ENCODE measurements at regions not wholly inside any gene's neighbourhood (a gene's known extent, or its start where the extent isn't known, plus 50 kb on each side); places are given as distances from the start of the nearest gene placed in this dataset.

- no peak for DNase-seq
Observed at GRCh38 chrX:7789200-7789599, 53.8 kb upstream of the VCX start.

- no peak for DNase-seq
Observed at GRCh38 chrX:7788334-7788733, 54.6 kb upstream of the VCX start.

- DNase-seq = no peak
Observed at GRCh38 chrX:7787714-7788113, 55.3 kb upstream of the VCX start.

- DNase-seq = no peak
Observed at GRCh38 chrX:7784580-7784979, 58.4 kb upstream of the VCX start.

- no peak for DNase-seq
Observed at GRCh38 chrX:7779644-7780043, 63.3 kb upstream of the VCX start.

GRCh38 chrX:7775987-7776386, 67.0 kb upstream of the VCX start:
- DNase-seq = no peak

- no peak for DNase-seq
Observed at GRCh38 chrX:7771788-7772438, 71.1 kb upstream of the VCX start.

- DNase-seq = no peak
Observed at GRCh38 chrX:7759830-7760229, 83.1 kb upstream of the VCX start.

- no peak for DNase-seq
Observed at GRCh38 chrX:7746856-7747255, 96.1 kb upstream of the VCX start.

GRCh38 chrX:7730071-7730470, 112.9 kb upstream of the VCX start:
- DNase-seq = no peak

GRCh38 chrX:7720519-7720918, 122.5 kb upstream of the VCX start:
- no peak for DNase-seq

- DNase-seq = no peak
Observed at GRCh38 chrX:7714351-7714750, 128.6 kb upstream of the VCX start.

- no peak for DNase-seq
Observed at GRCh38 chrX:7711167-7711566, 131.8 kb upstream of the VCX start.

- no peak for DNase-seq
Observed at GRCh38 chrX:7709845-7710244, 133.1 kb upstream of the VCX start.

- DNase-seq = peak in 1 of 2 donors; percentile 17
Observed at GRCh38 chrX:7706032-7706431, 136.9 kb upstream of the VCX start.

GRCh38 chrX:7704205-7704604, 138.8 kb upstream of the VCX start:
- no peak for DNase-seq

- no peak for DNase-seq
Observed at GRCh38 chrX:7698248-7698647, 144.7 kb upstream of the VCX start.

- DNase-seq = no peak
Observed at GRCh38 chrX:7690842-7691241, 152.1 kb upstream of the VCX start.

GRCh38 chrX:7689791-7690412, 153.1 kb upstream of the VCX start:
- no peak for DNase-seq

GRCh38 chrX:7680181-7680580, 162.8 kb upstream of the VCX start:
- no peak for DNase-seq

GRCh38 chrX:7654316-7654715, 188.7 kb upstream of the VCX start:
- DNase-seq = no peak

- no peak for DNase-seq
Observed at GRCh38 chrX:7647831-7648230, 195.1 kb upstream of the VCX start.

- DNase-seq = no peak
Observed at GRCh38 chrX:7641141-7641540, 201.8 kb upstream of the VCX start.

- DNase-seq = no peak
Observed at GRCh38 chrX:7640392-7640791, 202.6 kb upstream of the VCX start.

GRCh38 chrX:7638078-7638710, 204.8 kb upstream of the VCX start:
- no peak for DNase-seq
